Mesenchymal stem cell (in vitro differentiated cells and primary cell): ENCODE measurements at regions not wholly inside any gene's neighbourhood (a gene's known extent, or its start where the extent isn't known, plus 50 kb on each side); places are given as distances from the start of the nearest gene placed in this dataset.
"Not testable (repeated sequence)": the region's sequence is repeated elsewhere in the genome, so short reads cannot be mapped to it uniquely, and the experiment has no call there.

Experiments used
- DNase-seq: peaks from one replicate; pipeline ENCODE4 v3.0.0-alpha.2; 2013
- H2AFZ ChIP-seq: one replicate; pipeline ENCODE4 v1.6.1; 2013; ENCODE audit warnings: low read depth, mild to moderate bottlenecking, control low read depth, inconsistent platforms, low read length, moderate library complexity
- H2AK5ac ChIP-seq: 2 replicates; pipeline ENCODE4 v1.6.1; 2013; ENCODE audit warnings: low read length, moderate library complexity, mild to moderate bottlenecking, inconsistent platforms; ENCODE audit not compliant: severe bottlenecking
- H2BK120ac ChIP-seq: one replicate; pipeline ENCODE4 v1.6.1; 2013; ENCODE audit warnings: low read depth, mild to moderate bottlenecking, inconsistent platforms, low read length, moderate library complexity
- H2BK12ac ChIP-seq, 2 experiments: one replicate each; pipeline ENCODE4 v1.6.1; 2013; ENCODE audit warnings: inconsistent platforms in 2 of 2, low read length in 2 of 2, mild to moderate bottlenecking in 2 of 2, moderate library complexity in 2 of 2, control low read depth in 1 of 2
- H2BK15ac ChIP-seq: one replicate; pipeline ENCODE4 v1.6.1; 2013; ENCODE audit warnings: mild to moderate bottlenecking, low read depth, inconsistent platforms; ENCODE audit not compliant: poor library complexity, severe bottlenecking
- H2BK5ac ChIP-seq: 2 replicates; pipeline ENCODE4 v1.6.1; 2013; ENCODE audit warnings: low read depth, mild to moderate bottlenecking, low read length, control low read depth, inconsistent platforms; ENCODE audit not compliant: poor library complexity, severe bottlenecking
- H3K14ac ChIP-seq, 2 experiments: one replicate each; pipeline ENCODE4 v1.6.1; 2013; ENCODE audit warnings: inconsistent platforms in 2 of 2, low read length in 2 of 2, control low read depth in 1 of 2, mild to moderate bottlenecking in 1 of 2, moderate library complexity in 1 of 2
- H3K18ac ChIP-seq, 2 experiments: one replicate each; pipeline ENCODE4 v1.6.1; 2013; ENCODE audit warnings: inconsistent platforms in 2 of 2, low read length in 2 of 2, control low read depth in 1 of 2, low read depth in 1 of 2, mild to moderate bottlenecking in 1 of 2
- H3K23ac ChIP-seq, 2 experiments: one replicate each; pipeline ENCODE4 v1.6.1; 2013; ENCODE audit warnings: inconsistent platforms in 2 of 2, low read length in 2 of 2, mild to moderate bottlenecking in 2 of 2, moderate library complexity in 2 of 2, control low read depth in 1 of 2
- H3K27ac ChIP-seq: 2 replicates; pipeline ENCODE4 v1.5.1; 2013; ENCODE audit warnings: mild to moderate bottlenecking, moderate library complexity, low read length, control low read depth, inconsistent platforms; ENCODE audit not compliant: poor library complexity, severe bottlenecking
- H3K27me3 ChIP-seq, 2 experiments: 2 replicates each; pipeline versions ENCODE4 v1.6.1 to v1.7.0; 2013; ENCODE audit warnings: low read length in 2 of 2, mild to moderate bottlenecking in 2 of 2, moderate library complexity in 2 of 2, control low read depth in 1 of 2, inconsistent platforms in 1 of 2; ENCODE audit not compliant: control insufficient read depth in 1 of 2, insufficient read depth in 1 of 2
- H3K36me3 ChIP-seq, 2 experiments: 2 replicates each; pipeline versions ENCODE4 v1.6.1 to v1.7.0; 2013; ENCODE audit warnings: low read length in 2 of 2, control low read depth in 1 of 2, inconsistent platforms in 1 of 2, low read depth in 1 of 2, mild to moderate bottlenecking in 1 of 2; ENCODE audit not compliant: insufficient read depth in 2 of 2, control insufficient read depth in 1 of 2
- H3K4ac ChIP-seq, 2 experiments: one replicate each; pipeline ENCODE4 v1.6.1; 2013; ENCODE audit warnings: inconsistent platforms in 2 of 2, low read length in 2 of 2, mild to moderate bottlenecking in 2 of 2, moderate library complexity in 2 of 2, control low read depth in 1 of 2, low read depth in 1 of 2
- H3K4me1 ChIP-seq: 2 replicates; pipeline ENCODE4 v1.6.1; 2013; ENCODE audit warnings: low read depth, low read length, control low read depth; ENCODE audit not compliant: control insufficient read depth, insufficient read depth
- H3K4me2 ChIP-seq: 2 replicates; pipeline ENCODE4 v1.6.1; 2013; ENCODE audit warnings: low read length, mild to moderate bottlenecking, inconsistent platforms; ENCODE audit not compliant: poor library complexity, severe bottlenecking
- H3K4me3 ChIP-seq, 2 experiments: 2 replicates each; pipeline versions ENCODE4 v1.5.1 to v1.7.0; 2013; ENCODE audit warnings: low read length in 2 of 2, mild to moderate bottlenecking in 2 of 2, control low read depth in 1 of 2, low read depth in 1 of 2; ENCODE audit not compliant: insufficient read depth in 1 of 2
- H3K79me1 ChIP-seq: replicated peaks from 2 replicates; pipeline ENCODE4 v1.6.1; 2013; ENCODE audit warnings: mild to moderate bottlenecking, control low read depth, low read length, inconsistent platforms; ENCODE audit not compliant: poor library complexity, severe bottlenecking
- H3K9ac ChIP-seq: 2 replicates; pipeline ENCODE4 v1.7.0; 2013; ENCODE audit warnings: mild to moderate bottlenecking, low read length, moderate library complexity
- H3K9me3 ChIP-seq: 2 replicates; pipeline ENCODE4 v1.7.0; 2013; ENCODE audit warnings: mild to moderate bottlenecking, low read length; ENCODE audit not compliant: control insufficient read depth
- H4K8ac ChIP-seq: one replicate; pipeline ENCODE4 v1.6.1; 2013; ENCODE audit warnings: inconsistent platforms, mild to moderate bottlenecking, low read length, moderate library complexity
- H4K91ac ChIP-seq: one replicate; pipeline ENCODE4 v1.6.1; 2013; ENCODE audit warnings: mild to moderate bottlenecking, low read length, inconsistent platforms
- WGBS: methylation state at CpG from one replicate; pipeline ENCODE4 v1.1.7; 2013; ENCODE audit warnings: mixed read lengths; 5-methylcytosine and 5-hydroxymethylcytosine counted together

- not testable (repeated sequence) for H3K4me3 ChIP-seq, H3K4me2 ChIP-seq, H3K9ac ChIP-seq, H3K36me3 ChIP-seq, H3K23ac ChIP-seq, H2AK5ac ChIP-seq, H2BK15ac ChIP-seq, H3K4ac ChIP-seq, DNase-seq, H3K27me3 ChIP-seq, H3K18ac ChIP-seq, H2AFZ ChIP-seq, H2BK12ac ChIP-seq, H2BK120ac ChIP-seq, H3K4me1 ChIP-seq, H4K91ac ChIP-seq, H3K14ac ChIP-seq, H3K9me3 ChIP-seq, H3K79me1 ChIP-seq, H2BK5ac ChIP-seq, H4K8ac ChIP-seq, H3K27ac ChIP-seq
- 88% methylated on average over 18 of the region's 32 CpGs for WGBS
Observed at GRCh38 chr17:22044706-22045246, 352.5 kb downstream of the KCNJ18 start.

- not testable (repeated sequence) for H2BK12ac ChIP-seq, H2BK15ac ChIP-seq, H3K18ac ChIP-seq, H3K4me1 ChIP-seq, H3K79me1 ChIP-seq, H4K91ac ChIP-seq, H3K4ac ChIP-seq, H2BK5ac ChIP-seq, H3K23ac ChIP-seq, H3K9ac ChIP-seq, H2AK5ac ChIP-seq, H3K36me3 ChIP-seq, H2BK120ac ChIP-seq, DNase-seq, H3K4me2 ChIP-seq, H4K8ac ChIP-seq, H3K27ac ChIP-seq, H3K14ac ChIP-seq, H3K9me3 ChIP-seq, H2AFZ ChIP-seq, H3K27me3 ChIP-seq, H3K4me3 ChIP-seq
- WGBS, result 68% methylated on average over 5 of the region's 6 CpGs
Observed at GRCh38 chr17:22047521-22047920, 355.2 kb downstream of the KCNJ18 start.

- DNase-seq, H4K8ac ChIP-seq, H3K14ac ChIP-seq, H3K4ac ChIP-seq, H3K9ac ChIP-seq, H3K9me3 ChIP-seq, H3K36me3 ChIP-seq, H3K79me1 ChIP-seq, H3K4me3 ChIP-seq, H2BK15ac ChIP-seq, H3K4me2 ChIP-seq, H2BK120ac ChIP-seq, H2BK12ac ChIP-seq, H2BK5ac ChIP-seq, H2AK5ac ChIP-seq, H2AFZ ChIP-seq, H4K91ac ChIP-seq, H3K27me3 ChIP-seq, H3K27ac ChIP-seq, H3K4me1 ChIP-seq, H3K23ac ChIP-seq, H3K18ac ChIP-seq: not testable (repeated sequence)
- 75% methylated on average over 5 of the region's 5 CpGs for WGBS
Observed at GRCh38 chr17:22048226-22048625, 355.9 kb downstream of the KCNJ18 start.

GRCh38 chr17:22050766-22051165, 358.4 kb downstream of the KCNJ18 start:
- H3K79me1 ChIP-seq, H2BK120ac ChIP-seq, DNase-seq, H2BK5ac ChIP-seq, H3K27ac ChIP-seq, H3K14ac ChIP-seq, H4K91ac ChIP-seq, H3K9me3 ChIP-seq, H3K4me3 ChIP-seq, H3K4ac ChIP-seq, H3K27me3 ChIP-seq, H3K4me2 ChIP-seq, H2BK15ac ChIP-seq, H4K8ac ChIP-seq, H2BK12ac ChIP-seq, H3K4me1 ChIP-seq, H3K18ac ChIP-seq, H2AK5ac ChIP-seq, H3K23ac ChIP-seq, H2AFZ ChIP-seq, H3K9ac ChIP-seq, H3K36me3 ChIP-seq: not testable (repeated sequence)
- 25% methylated on average over 2 of the region's 3 CpGs for WGBS
